ENCODE measurements at regions not wholly inside any gene's neighbourhood (a gene's known extent, or its start where the extent isn't known, plus 50 kb on each side); places are given as distances from the start of the nearest gene placed in this dataset.

- Histone ChIP-seq H3K27ac (ENCODE audit: low read depth in 1 of 2, low read length in 1 of 2) (no peak overlapping the region), H3K9ac (ENCODE audit: insufficient read depth in 1 of 2, low read length in 2 of 2) (no peak overlapping the region), H3K36me3 (ENCODE audit: control insufficient read depth in 4 of 4, insufficient read depth in 4 of 4, low read length in 4 of 4) (no peaks in the 10 kb centered on the region), H3K4me3 (no peak overlapping the region), H3K4me1 (ENCODE audit: control insufficient read depth in 5 of 5, insufficient read depth in 5 of 5, low read length in 5 of 5) (no peaks in the 10 kb centered on the region), H3K9me3 (ENCODE audit: control insufficient read depth in 4 of 4, insufficient read depth in 3 of 4, low read length in 3 of 4) (no peaks in the 10 kb centered on the region), H3K27me3 (ENCODE audit: control insufficient read depth in 3 of 3, insufficient read depth in 3 of 3, low read length in 2 of 3) (no peaks in the 10 kb centered on the region)
- DNase-seq (no peak), ATAC-seq (ENCODE audit: insufficient read depth, low FRiP score) (no peak)
- no peak for TF ChIP-seq CTCF (IDR thresholded peaks at IDR 0.05; ENCODE audit: control extremely low read depth, extremely low read depth)
These were observed 126.2 kb upstream of the NR5A2 start for GRCh38 chr1:199901341-199901740.

- no peak overlapping the region for H3K9ac ChIP-seq (ENCODE audit: insufficient read depth in 1 of 2, low read length in 2 of 2)
- 87 to 89% methylated on average over 2 of the region's 2 CpGs for WGBS, 2 donors
These were observed 120.1 kb upstream of the NR5A2 start for GRCh38 chr1:199907361-199907760.

GRCh38 chr1:199909137-199909536 lies 118.4 kb upstream of the NR5A2 start:
- Histone ChIP-seq H3K27ac (ENCODE audit: low read depth in 1 of 2, low read length in 1 of 2) (no peak overlapping the region), H3K9me3 (ENCODE audit: control insufficient read depth in 4 of 4, insufficient read depth in 3 of 4, low read length in 3 of 4) (no peaks in the 10 kb centered on the region), H3K4me3 (no peak overlapping the region), H3K27me3 (ENCODE audit: control insufficient read depth in 3 of 3, insufficient read depth in 3 of 3, low read length in 2 of 3) (no peaks in the 10 kb centered on the region), H3K36me3 (ENCODE audit: control insufficient read depth in 4 of 4, insufficient read depth in 4 of 4, low read length in 4 of 4) (no peaks in the 10 kb centered on the region), H3K4me1 (ENCODE audit: control insufficient read depth in 5 of 5, insufficient read depth in 5 of 5, low read length in 5 of 5) (no peaks in the 10 kb centered on the region), H3K9ac (ENCODE audit: insufficient read depth in 1 of 2, low read length in 2 of 2) (no peak overlapping the region)
- TF ChIP-seq CTCF (IDR thresholded peaks at IDR 0.05; ENCODE audit: control extremely low read depth, extremely low read depth), result no peak
- no peak for ATAC-seq (ENCODE audit: insufficient read depth, low FRiP score)
- WGBS, 2 donors, result 46 to 63% methylated on average over 5 of the region's 5 CpGs
- no peak for DNase-seq

More at GRCh38 chr1:199907361-199907760, 120.1 kb upstream of the NR5A2 start:
- Histone ChIP-seq H3K4me1 (ENCODE audit: control insufficient read depth in 5 of 5, insufficient read depth in 5 of 5, low read length in 5 of 5) (no peaks in the 10 kb centered on the region), H3K4me3 (no peak overlapping the region), H3K36me3 (ENCODE audit: control insufficient read depth in 4 of 4, insufficient read depth in 4 of 4, low read length in 4 of 4) (no peaks in the 10 kb centered on the region), H3K27me3 (ENCODE audit: control insufficient read depth in 3 of 3, insufficient read depth in 3 of 3, low read length in 2 of 3) (no peaks in the 10 kb centered on the region), H3K27ac (ENCODE audit: low read depth in 1 of 2, low read length in 1 of 2) (no peak overlapping the region), H3K9me3 (ENCODE audit: control insufficient read depth in 4 of 4, insufficient read depth in 3 of 4, low read length in 3 of 4) (no peaks in the 10 kb centered on the region)
- TF ChIP-seq CTCF (IDR thresholded peaks at IDR 0.05; ENCODE audit: control extremely low read depth, extremely low read depth), result no peak
- no peak for ATAC-seq (ENCODE audit: insufficient read depth, low FRiP score)
- DNase-seq, result no peak

GRCh38 chr1:199913318-199913717 lies 114.2 kb upstream of the NR5A2 start:
- no peak for ATAC-seq (ENCODE audit: insufficient read depth, low FRiP score)
- Histone ChIP-seq H3K9ac (ENCODE audit: insufficient read depth in 1 of 2, low read length in 2 of 2) (no peak overlapping the region), H3K27ac (ENCODE audit: low read depth in 1 of 2, low read length in 1 of 2) (no peak overlapping the region), H3K36me3 (ENCODE audit: control insufficient read depth in 4 of 4, insufficient read depth in 4 of 4, low read length in 4 of 4) (no peaks in the 10 kb centered on the region), H3K4me3 (no peak overlapping the region), H3K4me1 (ENCODE audit: control insufficient read depth in 5 of 5, insufficient read depth in 5 of 5, low read length in 5 of 5) (no peaks in the 10 kb centered on the region), H3K27me3 (ENCODE audit: control insufficient read depth in 3 of 3, insufficient read depth in 3 of 3, low read length in 2 of 3) (no peaks in the 10 kb centered on the region), H3K9me3 (ENCODE audit: control insufficient read depth in 4 of 4, insufficient read depth in 3 of 4, low read length in 3 of 4) (no peaks in the 10 kb centered on the region)
- WGBS, 2 donors, result 75 to 79% methylated on average over 3 of the region's 3 CpGs
- no peak for DNase-seq
- no peak for TF ChIP-seq CTCF (IDR thresholded peaks at IDR 0.05; ENCODE audit: control extremely low read depth, extremely low read depth)

Measured in lung (tissue), 11 donors.